SK-N-MC (cell line): ENCODE measurements at regions not wholly inside any gene's neighbourhood (a gene's known extent, or its start where the extent isn't known, plus 50 kb on each side); places are given as distances from the start of the nearest gene placed in this dataset.

ENCODE experiments used
- EZH2 ChIP-seq: fragments of 200-600 bp; sonication (generic); IDR thresholded peaks from one replicate; pipeline ENCODE4 v1.6.1; 2017; ENCODE audit warnings: antibody characterized with exemption
- FOXP2 ChIP-seq: optimal IDR thresholded peaks from 2 replicates; pipeline ENCODE3; 2011; ENCODE audit warnings: mild to moderate bottlenecking, moderate library complexity; ENCODE audit not compliant: insufficient read depth; ENCODE audit errors: extremely low read length, control extremely low read depth
- POLR2AphosphoS5 ChIP-seq: IDR thresholded peaks from 2 replicates; pipeline ENCODE4 v1.6.1; 2012; ENCODE audit warnings: mild to moderate bottlenecking, low read depth, low read length, borderline replicate concordance

GRCh38 chr2:19178175-19178574, 180.2 kb downstream of the OSR1 start:
- no peak for TF ChIP-seq EZH2
- TF ChIP-seq POLR2AphosphoS5 = no peak
- TF ChIP-seq FOXP2 = no peak
